ENCODE measurements at regions not wholly inside any gene's neighbourhood (a gene's known extent, or its start where the extent isn't known, plus 50 kb on each side); places are given as distances from the start of the nearest gene placed in this dataset.
"Not testable (repeated sequence)": the region's sequence is repeated elsewhere in the genome, so short reads cannot be mapped to it uniquely, and the experiment has no call there.

DNA sequence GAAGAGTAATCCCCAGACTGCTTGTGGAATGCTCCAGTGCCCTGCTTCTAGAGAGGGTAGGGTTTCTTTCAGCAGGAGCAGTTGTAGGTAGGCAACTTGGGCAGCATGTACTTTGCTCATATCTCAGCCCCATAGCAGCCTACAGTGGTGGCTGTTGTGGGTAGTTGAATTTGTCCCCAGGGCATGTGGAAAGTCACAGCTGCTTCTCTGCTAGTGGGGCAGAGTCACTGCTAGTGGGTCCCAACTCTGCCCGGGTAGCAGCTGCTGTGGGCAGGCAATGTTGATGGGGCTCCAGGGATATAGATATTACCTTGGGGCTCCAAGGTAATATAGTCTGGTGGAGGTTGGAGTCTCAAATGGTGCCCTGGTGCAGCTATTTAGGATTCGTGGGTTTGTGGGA lies 174.5 kb downstream of the OTOL1 start:
- Mint-ChIP-seq H3K4me3 (ENCODE audit: low read depth) (no peak overlapping the region), H3K36me3 (ENCODE audit: insufficient read depth) (no peaks in the 10 kb centered on the region), H3K27me3 (no peaks in the 10 kb centered on the region), H3K4me1 (ENCODE audit: low read depth) (no peaks in the 10 kb centered on the region), H3K9me3 (ENCODE audit: low read depth) (peaks cover 9% of the 10 kb centered on the region), H3K27ac (no peak overlapping the region)
- TF ChIP-seq, protein P1, sequence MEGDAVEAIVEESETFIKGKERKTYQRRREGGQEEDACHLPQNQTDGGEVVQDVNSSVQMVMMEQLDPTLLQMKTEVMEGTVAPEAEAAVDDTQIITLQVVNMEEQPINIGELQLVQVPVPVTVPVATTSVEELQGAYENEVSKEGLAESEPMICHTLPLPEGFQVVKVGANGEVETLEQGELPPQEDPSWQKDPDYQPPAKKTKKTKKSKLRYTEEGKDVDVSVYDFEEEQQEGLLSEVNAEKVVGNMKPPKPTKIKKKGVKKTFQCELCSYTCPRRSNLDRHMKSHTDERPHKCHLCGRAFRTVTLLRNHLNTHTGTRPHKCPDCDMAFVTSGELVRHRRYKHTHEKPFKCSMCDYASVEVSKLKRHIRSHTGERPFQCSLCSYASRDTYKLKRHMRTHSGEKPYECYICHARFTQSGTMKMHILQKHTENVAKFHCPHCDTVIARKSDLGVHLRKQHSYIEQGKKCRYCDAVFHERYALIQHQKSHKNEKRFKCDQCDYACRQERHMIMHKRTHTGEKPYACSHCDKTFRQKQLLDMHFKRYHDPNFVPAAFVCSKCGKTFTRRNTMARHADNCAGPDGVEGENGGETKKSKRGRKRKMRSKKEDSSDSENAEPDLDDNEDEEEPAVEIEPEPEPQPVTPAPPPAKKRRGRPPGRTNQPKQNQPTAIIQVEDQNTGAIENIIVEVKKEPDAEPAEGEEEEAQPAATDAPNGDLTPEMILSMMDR (IDR thresholded peaks at IDR 0.05; ENCODE audit: unreplicated experiment), result no peak
- DNase-seq (ENCODE audit: low spot score, unreplicated experiment), result no peak

GRCh38 chr3:161672478-161672877 lies 175.9 kb downstream of the OTOL1 start:
- H3K4me1 Mint-ChIP-seq (ENCODE audit: low read depth), result no peaks in the 10 kb centered on the region
- H3K36me3 Mint-ChIP-seq (ENCODE audit: insufficient read depth), result no peaks in the 10 kb centered on the region
- peaks cover 9% of the 10 kb centered on the region for H3K9me3 Mint-ChIP-seq (ENCODE audit: low read depth)
- no peak overlapping the region for H3K27ac Mint-ChIP-seq
- no peak overlapping the region for H3K4me3 Mint-ChIP-seq (ENCODE audit: low read depth)
- no peak for DNase-seq (ENCODE audit: low spot score, unreplicated experiment)
- H3K27me3 Mint-ChIP-seq, result no peaks in the 10 kb centered on the region
- TF ChIP-seq, protein P1 (IDR thresholded peaks at IDR 0.05; ENCODE audit: unreplicated experiment), result no peak

- no peak overlapping the region for H3K27ac Mint-ChIP-seq
- TF ChIP-seq, protein P1 (IDR thresholded peaks at IDR 0.05; ENCODE audit: unreplicated experiment), result no peak
- no peak overlapping the region for H3K4me3 Mint-ChIP-seq (ENCODE audit: low read depth)
- H3K9me3 Mint-ChIP-seq (ENCODE audit: low read depth), result peaks cover 9% of the 10 kb centered on the region
- H3K27me3 Mint-ChIP-seq, result no peaks in the 10 kb centered on the region
- H3K4me1 Mint-ChIP-seq (ENCODE audit: low read depth), result no peaks in the 10 kb centered on the region
- DNase-seq (ENCODE audit: low spot score, unreplicated experiment), result no peak
- no peaks in the 10 kb centered on the region for H3K36me3 Mint-ChIP-seq (ENCODE audit: insufficient read depth)
Observed at GRCh38 chr3:161673866-161674265, 177.3 kb downstream of the OTOL1 start.

GRCh38 chr3:161674402-161674801 lies 177.8 kb downstream of the OTOL1 start:
- Mint-ChIP-seq H3K9me3 (ENCODE audit: low read depth) (peaks cover 9% of the 10 kb centered on the region), H3K27ac (no peak overlapping the region), H3K4me3 (ENCODE audit: low read depth) (no peak overlapping the region), H3K4me1 (ENCODE audit: low read depth) (no peaks in the 10 kb centered on the region), H3K36me3 (ENCODE audit: insufficient read depth) (no peaks in the 10 kb centered on the region), H3K27me3 (no peaks in the 10 kb centered on the region)
- no peak for DNase-seq (ENCODE audit: low spot score, unreplicated experiment)
- TF ChIP-seq, protein P1 (IDR thresholded peaks at IDR 0.05; ENCODE audit: unreplicated experiment), result no peak

DNA sequence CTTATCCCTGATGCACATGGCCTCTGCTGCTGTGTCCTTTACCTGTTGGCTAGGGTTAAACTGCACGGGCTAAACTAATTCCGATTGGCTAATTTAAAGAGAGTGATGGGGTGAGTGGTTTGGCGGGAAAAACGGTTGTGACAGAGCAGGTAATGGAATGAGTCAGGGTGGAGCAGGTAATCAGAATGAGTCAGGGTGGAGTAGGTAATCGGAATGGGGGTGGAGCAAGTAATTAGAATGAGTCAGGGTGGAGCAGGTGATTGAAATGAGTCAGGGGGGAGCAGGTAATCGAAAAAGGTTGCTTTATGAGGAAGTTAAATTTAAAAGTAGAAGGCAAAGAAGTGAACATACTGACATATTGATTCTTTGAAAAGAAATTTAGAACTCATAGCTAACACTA lies 185.2 kb downstream of the OTOL1 start:
- H3K4me3 Mint-ChIP-seq (ENCODE audit: low read depth); H3K4me1 Mint-ChIP-seq (ENCODE audit: low read depth); H3K36me3 Mint-ChIP-seq (ENCODE audit: insufficient read depth); H3K27ac Mint-ChIP-seq; DNase-seq (ENCODE audit: low spot score, unreplicated experiment); H3K27me3 Mint-ChIP-seq; H3K9me3 Mint-ChIP-seq (ENCODE audit: low read depth): not testable (repeated sequence)

DNA sequence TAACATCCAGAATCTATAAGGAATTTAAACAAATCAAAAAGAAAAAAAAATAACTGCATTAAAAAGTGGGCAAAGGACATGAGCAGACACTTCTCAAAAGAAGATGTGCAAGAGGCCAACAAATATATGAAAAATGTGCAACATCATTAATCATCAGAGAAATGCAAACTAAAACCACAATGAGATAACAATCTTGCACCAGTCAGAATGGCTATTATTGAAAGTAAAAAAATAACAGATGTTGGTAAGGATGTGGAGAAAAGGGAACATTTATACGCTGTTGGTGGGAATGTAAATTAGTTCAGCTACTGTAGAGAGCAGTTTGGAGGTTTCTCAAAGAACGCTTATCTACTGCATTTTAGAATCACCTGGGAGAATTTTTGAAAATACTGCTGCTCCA lies 186.1 kb downstream of the OTOL1 start:
- H3K27me3 Mint-ChIP-seq, result no peaks in the 10 kb centered on the region
- H3K4me3 Mint-ChIP-seq (ENCODE audit: low read depth), result no peak overlapping the region
- no peak for DNase-seq (ENCODE audit: low spot score, unreplicated experiment)
- H3K4me1 Mint-ChIP-seq (ENCODE audit: low read depth), result peaks cover 2% of the 10 kb centered on the region
- H3K36me3 Mint-ChIP-seq (ENCODE audit: insufficient read depth), result no peaks in the 10 kb centered on the region
- TF ChIP-seq, protein P1 (IDR thresholded peaks at IDR 0.05; ENCODE audit: unreplicated experiment), result no peak
- H3K27ac Mint-ChIP-seq, result no peak overlapping the region
- peaks cover 3% of the 10 kb centered on the region for H3K9me3 Mint-ChIP-seq (ENCODE audit: low read depth)

Measured in progenitor cell of endocrine pancreas (in vitro differentiated cells).